HCT116 (cell line): ENCODE measurements at regions not wholly inside any gene's neighbourhood (a gene's known extent, or its start where the extent isn't known, plus 50 kb on each side); places are given as distances from the start of the nearest gene placed in this dataset.

Source experiments
- ELF1 ChIP-seq: IDR thresholded peaks from 2 replicates; pipeline ENCODE4 v1.6.1; 2012; ENCODE audit warnings: low read depth, borderline replicate concordance
- EZH2 ChIP-seq: fragments of 200-600 bp; sonication (generic); IDR thresholded peaks from 2 replicates; pipeline ENCODE4 v1.6.1; 2017; ENCODE audit warnings: antibody characterized with exemption, mixed run types
- EZH2phosphoT487 ChIP-seq: fragments of 200-600 bp; IDR thresholded peaks from 2 replicates; pipeline ENCODE4 v1.6.1; 2018; ENCODE audit warnings: antibody characterized with exemption, borderline replicate concordance
- FOSL1 ChIP-seq: IDR thresholded peaks from 2 replicates; pipeline ENCODE4 v1.6.1; 2012; ENCODE audit warnings: low read depth
- POLR2A ChIP-seq: IDR thresholded peaks from 2 replicates; pipeline ENCODE4 v1.7.0; 2011; ENCODE audit warnings: borderline replicate concordance; ENCODE audit not compliant: insufficient read depth, insufficient read length; ENCODE audit errors: extremely low read depth
- RAD21 ChIP-seq: IDR thresholded peaks from 2 replicates; pipeline ENCODE4 v1.6.1; 2012; ENCODE audit warnings: low read depth, mild to moderate bottlenecking
- SIN3A ChIP-seq: IDR thresholded peaks from 2 replicates; pipeline ENCODE4 v1.6.1; 2012; ENCODE audit warnings: low read depth
- SRF ChIP-seq: IDR thresholded peaks from 2 replicates; pipeline ENCODE4 v1.6.1; 2012; ENCODE audit warnings: low read depth
- TCF7L2 ChIP-seq: IDR thresholded peaks from 2 replicates; pipeline ENCODE4 v1.7.0; 2011; ENCODE audit warnings: borderline replicate concordance, inconsistent platforms; ENCODE audit not compliant: insufficient read depth, insufficient read length; ENCODE audit errors: extremely low read depth
- YY1 ChIP-seq: IDR thresholded peaks from 2 replicates; pipeline ENCODE4 v1.6.1; 2011; ENCODE audit warnings: low read length, low read depth, moderate library complexity, mild to moderate bottlenecking; ENCODE audit not compliant: insufficient replicate concordance; ENCODE audit errors: extremely low read depth
- TF ChIP-seq, protein P1 (sequence below), 3 experiments: fragments of 200-600 bp in 1 of 3; sonication (generic) in 1 of 3; IDR thresholded peaks in 2 of 3; conservative IDR thresholded peaks in 1 of 3; 2 replicates each; pipeline ENCODE4 v1.5.1; 2012 to 2017; ENCODE audit warnings: low read depth in 2 of 3, low read length in 2 of 3, antibody characterized with exemption in 1 of 3, borderline replicate concordance in 1 of 3, control low read depth in 1 of 3, mild to moderate bottlenecking in 1 of 3, mixed read lengths in 1 of 3, mixed run types in 1 of 3, moderate library complexity in 1 of 3; ENCODE audit not compliant: insufficient read depth in 1 of 3
- TF ChIP-seq, protein P2 (sequence below): IDR thresholded peaks from 2 replicates; pipeline ENCODE4 v1.6.1; 2012; ENCODE audit warnings: low read depth
- TF ChIP-seq, protein P3 (sequence below): IDR thresholded peaks from 2 replicates; pipeline ENCODE4 v1.6.1; 2012
- TF ChIP-seq, protein P4 (sequence below): IDR thresholded peaks from 2 replicates; pipeline ENCODE4 v1.6.1; 2012

GRCh38 chr15:53910236-53910849, 67.9 kb upstream of the UNC13C start:
- TF ChIP-seq, protein P1, sequence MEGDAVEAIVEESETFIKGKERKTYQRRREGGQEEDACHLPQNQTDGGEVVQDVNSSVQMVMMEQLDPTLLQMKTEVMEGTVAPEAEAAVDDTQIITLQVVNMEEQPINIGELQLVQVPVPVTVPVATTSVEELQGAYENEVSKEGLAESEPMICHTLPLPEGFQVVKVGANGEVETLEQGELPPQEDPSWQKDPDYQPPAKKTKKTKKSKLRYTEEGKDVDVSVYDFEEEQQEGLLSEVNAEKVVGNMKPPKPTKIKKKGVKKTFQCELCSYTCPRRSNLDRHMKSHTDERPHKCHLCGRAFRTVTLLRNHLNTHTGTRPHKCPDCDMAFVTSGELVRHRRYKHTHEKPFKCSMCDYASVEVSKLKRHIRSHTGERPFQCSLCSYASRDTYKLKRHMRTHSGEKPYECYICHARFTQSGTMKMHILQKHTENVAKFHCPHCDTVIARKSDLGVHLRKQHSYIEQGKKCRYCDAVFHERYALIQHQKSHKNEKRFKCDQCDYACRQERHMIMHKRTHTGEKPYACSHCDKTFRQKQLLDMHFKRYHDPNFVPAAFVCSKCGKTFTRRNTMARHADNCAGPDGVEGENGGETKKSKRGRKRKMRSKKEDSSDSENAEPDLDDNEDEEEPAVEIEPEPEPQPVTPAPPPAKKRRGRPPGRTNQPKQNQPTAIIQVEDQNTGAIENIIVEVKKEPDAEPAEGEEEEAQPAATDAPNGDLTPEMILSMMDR (IDR thresholded peaks at IDR 0.05 in 2 of 3, conservative IDR thresholded peaks at IDR 0.05 in 1 of 3; ENCODE audit: borderline replicate concordance in 1 of 3, insufficient read depth in 1 of 3, low read depth in 2 of 3, low read length in 2 of 3), result no peak
- TF ChIP-seq EZH2 (no peak), POLR2A (no peak), EZH2phosphoT487 (no peak), FOSL1 (no peak), SIN3A (no peak), ELF1 (no peak), RAD21 (no peak), YY1 (no peak), SRF (no peak), TCF7L2 (no peak)
- TF ChIP-seq, protein P2, sequence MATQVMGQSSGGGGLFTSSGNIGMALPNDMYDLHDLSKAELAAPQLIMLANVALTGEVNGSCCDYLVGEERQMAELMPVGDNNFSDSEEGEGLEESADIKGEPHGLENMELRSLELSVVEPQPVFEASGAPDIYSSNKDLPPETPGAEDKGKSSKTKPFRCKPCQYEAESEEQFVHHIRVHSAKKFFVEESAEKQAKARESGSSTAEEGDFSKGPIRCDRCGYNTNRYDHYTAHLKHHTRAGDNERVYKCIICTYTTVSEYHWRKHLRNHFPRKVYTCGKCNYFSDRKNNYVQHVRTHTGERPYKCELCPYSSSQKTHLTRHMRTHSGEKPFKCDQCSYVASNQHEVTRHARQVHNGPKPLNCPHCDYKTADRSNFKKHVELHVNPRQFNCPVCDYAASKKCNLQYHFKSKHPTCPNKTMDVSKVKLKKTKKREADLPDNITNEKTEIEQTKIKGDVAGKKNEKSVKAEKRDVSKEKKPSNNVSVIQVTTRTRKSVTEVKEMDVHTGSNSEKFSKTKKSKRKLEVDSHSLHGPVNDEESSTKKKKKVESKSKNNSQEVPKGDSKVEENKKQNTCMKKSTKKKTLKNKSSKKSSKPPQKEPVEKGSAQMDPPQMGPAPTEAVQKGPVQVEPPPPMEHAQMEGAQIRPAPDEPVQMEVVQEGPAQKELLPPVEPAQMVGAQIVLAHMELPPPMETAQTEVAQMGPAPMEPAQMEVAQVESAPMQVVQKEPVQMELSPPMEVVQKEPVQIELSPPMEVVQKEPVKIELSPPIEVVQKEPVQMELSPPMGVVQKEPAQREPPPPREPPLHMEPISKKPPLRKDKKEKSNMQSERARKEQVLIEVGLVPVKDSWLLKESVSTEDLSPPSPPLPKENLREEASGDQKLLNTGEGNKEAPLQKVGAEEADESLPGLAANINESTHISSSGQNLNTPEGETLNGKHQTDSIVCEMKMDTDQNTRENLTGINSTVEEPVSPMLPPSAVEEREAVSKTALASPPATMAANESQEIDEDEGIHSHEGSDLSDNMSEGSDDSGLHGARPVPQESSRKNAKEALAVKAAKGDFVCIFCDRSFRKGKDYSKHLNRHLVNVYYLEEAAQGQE, result no peak
- TF ChIP-seq, protein P3, sequence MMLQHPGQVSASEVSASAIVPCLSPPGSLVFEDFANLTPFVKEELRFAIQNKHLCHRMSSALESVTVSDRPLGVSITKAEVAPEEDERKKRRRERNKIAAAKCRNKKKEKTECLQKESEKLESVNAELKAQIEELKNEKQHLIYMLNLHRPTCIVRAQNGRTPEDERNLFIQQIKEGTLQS, result no peak
- TF ChIP-seq, protein P4, sequence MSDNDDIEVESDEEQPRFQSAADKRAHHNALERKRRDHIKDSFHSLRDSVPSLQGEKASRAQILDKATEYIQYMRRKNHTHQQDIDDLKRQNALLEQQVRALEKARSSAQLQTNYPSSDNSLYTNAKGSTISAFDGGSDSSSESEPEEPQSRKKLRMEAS, result no peak
